PC-3 (cell line): ENCODE measurements at regions not wholly inside any gene's neighbourhood (a gene's known extent, or its start where the extent isn't known, plus 50 kb on each side); places are given as distances from the start of the nearest gene placed in this dataset.
"Not testable (repeated sequence)": the region's sequence is repeated elsewhere in the genome, so short reads cannot be mapped to it uniquely, and the experiment has no call there.

Source experiments
- ATAC-seq: fragments of 200-7000 bp; cut with Tn5 transposase; 2 replicates; pipeline ENCODE4 v1.9.1; 2020; ENCODE audit warnings: mild to moderate bottlenecking, moderate library complexity
- BruUV-seq: library from RNA; stranded (reverse); fragments of 400-500 nt; replicated peaks from 2 replicates; lab custom pipeline; 2021; lab: Mats Ljungman, UMichigan
- CTCF ChIA-PET: fragments of 300-600 bp; sonication (Branson Sonifier 250); formaldehyde crosslinking; loops from one replicate; lab custom pipeline; 2022; ENCODE audit warnings: antibody characterized with exemption; lab: Charles Lee
- POLR2A ChIA-PET: fragments of 300-600 bp; sonication (Branson Sonifier 250); formaldehyde crosslinking; loops from one replicate; lab custom pipeline; 2022; ENCODE audit warnings: antibody characterized with exemption; ENCODE audit not compliant: unreplicated experiment; lab: Charles Lee
- DNase-seq: peaks from one replicate; pipeline ENCODE4 v3.0.0-alpha.2; 2015
- H2AFZ ChIP-seq: fragments of 300-600 bp; sonication (generic); 2 replicates; pipeline ENCODE4 v1.6.0; 2016; ENCODE audit warnings: antibody characterized with exemption, low read length
- H3F3A ChIP-seq: fragments of 300-600 bp; sonication (generic); one replicate; pipeline ENCODE4 v1.6.0; 2017; ENCODE audit warnings: antibody characterized with exemption, low read length, control low read depth, mild to moderate bottlenecking; ENCODE audit not compliant: unreplicated experiment
- H3K27ac ChIP-seq: fragments of 300-600 bp; sonication (generic); 2 replicates; pipeline ENCODE4 v1.5.1; 2016; ENCODE audit warnings: mild to moderate bottlenecking, low read length
- H3K27me3 ChIP-seq: fragments of 300-600 bp; sonication (generic); 2 replicates; pipeline ENCODE4 v1.6.1; 2016; ENCODE audit warnings: low read length, mixed read lengths
- H3K36me3 ChIP-seq: fragments of 300-600 bp; sonication (generic); 2 replicates; pipeline ENCODE4 v1.6.1; 2016; ENCODE audit warnings: low read depth, mixed run types, low read length, mixed read lengths
- H3K4me1 ChIP-seq: fragments of 300-600 bp; sonication (generic); 2 replicates; pipeline ENCODE4 v1.5.1; 2016; ENCODE audit warnings: low read length; ENCODE audit not compliant: insufficient read depth
- H3K4me2 ChIP-seq: fragments of 300-600 bp; sonication (generic); 2 replicates; pipeline ENCODE4 v1.6.0; 2016; ENCODE audit warnings: low read length
- H3K4me3 ChIP-seq: fragments of 300-600 bp; sonication (generic); 2 replicates; pipeline ENCODE4 v1.5.1; 2016; ENCODE audit warnings: mild to moderate bottlenecking, low read length, mixed read lengths
- H3K79me2 ChIP-seq: fragments of 300-600 bp; sonication (generic); 2 replicates; pipeline ENCODE4 v1.6.1; 2017; ENCODE audit warnings: low read length, mixed read lengths
- H3K9ac ChIP-seq: fragments of 300-600 bp; sonication (generic); 2 replicates; pipeline ENCODE4 v1.6.0; 2016; ENCODE audit warnings: mild to moderate bottlenecking, low read length
- H3K9me2 ChIP-seq: fragments of 300-600 bp; sonication (generic); replicated peaks from 2 replicates; pipeline ENCODE4 v1.6.1; 2016; ENCODE audit warnings: mixed run types, low read length, mixed read lengths
- H3K9me3 ChIP-seq: fragments of 300-600 bp; sonication (generic); 2 replicates; pipeline ENCODE4 v1.6.1; 2016; ENCODE audit warnings: low read length, mixed read lengths
- H4K20me1 ChIP-seq: fragments of 300-600 bp; sonication (generic); 2 replicates; pipeline ENCODE4 v1.6.1; 2016; ENCODE audit warnings: low read length, mixed read lengths
- EZH2 ChIP-seq: fragments of 300-600 bp; sonication (generic); IDR thresholded peaks from one replicate; pipeline ENCODE4 v1.6.1; 2017; ENCODE audit warnings: antibody characterized with exemption, mild to moderate bottlenecking, low read length; ENCODE audit not compliant: unreplicated experiment
- EZH2phosphoT487 ChIP-seq: fragments of 300-600 bp; sonication (generic); IDR thresholded peaks from 2 replicates; pipeline ENCODE4 v1.6.1; 2018; ENCODE audit warnings: mild to moderate bottlenecking, antibody characterized with exemption, low read length, borderline replicate concordance
- intact Hi-C: fragments of 100-400 bp; cut with micrococcal nuclease; formaldehyde crosslinking; loops from 2 replicates; pipeline ENCODE4 v1.9.0; 2023
- TF ChIP-seq, protein P1 (sequence below): fragments of 300-600 bp; sonication (generic); conservative IDR thresholded peaks from 2 replicates; pipeline ENCODE4 v1.5.1; 2017; ENCODE audit warnings: antibody characterized with exemption, low read depth, mild to moderate bottlenecking, low read length

DNA sequence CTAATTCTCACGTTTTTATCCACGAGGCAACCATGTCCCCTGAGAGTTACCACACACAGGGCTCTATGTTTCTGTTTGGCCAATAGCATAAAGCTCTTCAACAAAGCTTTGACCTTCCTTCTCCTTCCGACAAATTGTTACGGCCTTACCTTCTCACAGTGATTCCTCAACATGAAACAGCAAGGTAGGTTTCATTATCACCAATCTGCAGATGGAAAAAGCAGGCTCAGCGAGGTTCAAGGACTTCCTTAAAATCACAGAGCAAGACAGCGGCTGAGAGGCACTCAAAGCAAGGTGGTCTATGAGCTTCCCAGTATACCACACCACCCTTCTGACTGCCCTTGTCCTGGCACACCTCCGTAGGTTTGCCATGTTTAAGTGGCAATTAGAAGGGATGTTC lies 360.0 kb downstream of the CD83 start:
- Histone ChIP-seq H3K27ac (no peak overlapping the region), H3K4me2 (no peak overlapping the region), H3K9me2 (no peaks in the 10 kb centered on the region), H3K9ac (no peak overlapping the region), H3F3A (no peaks in the 10 kb centered on the region), H3K9me3 (no peaks in the 10 kb centered on the region), H4K20me1 (no peaks in the 10 kb centered on the region), H3K79me2 (no peaks in the 10 kb centered on the region), H3K4me1 (no peaks in the 10 kb centered on the region), H3K27me3 (no peaks in the 10 kb centered on the region), H2AFZ (no peak overlapping the region), H3K4me3 (no peak overlapping the region), H3K36me3 (no peaks in the 10 kb centered on the region)
- TF ChIP-seq, protein P1, sequence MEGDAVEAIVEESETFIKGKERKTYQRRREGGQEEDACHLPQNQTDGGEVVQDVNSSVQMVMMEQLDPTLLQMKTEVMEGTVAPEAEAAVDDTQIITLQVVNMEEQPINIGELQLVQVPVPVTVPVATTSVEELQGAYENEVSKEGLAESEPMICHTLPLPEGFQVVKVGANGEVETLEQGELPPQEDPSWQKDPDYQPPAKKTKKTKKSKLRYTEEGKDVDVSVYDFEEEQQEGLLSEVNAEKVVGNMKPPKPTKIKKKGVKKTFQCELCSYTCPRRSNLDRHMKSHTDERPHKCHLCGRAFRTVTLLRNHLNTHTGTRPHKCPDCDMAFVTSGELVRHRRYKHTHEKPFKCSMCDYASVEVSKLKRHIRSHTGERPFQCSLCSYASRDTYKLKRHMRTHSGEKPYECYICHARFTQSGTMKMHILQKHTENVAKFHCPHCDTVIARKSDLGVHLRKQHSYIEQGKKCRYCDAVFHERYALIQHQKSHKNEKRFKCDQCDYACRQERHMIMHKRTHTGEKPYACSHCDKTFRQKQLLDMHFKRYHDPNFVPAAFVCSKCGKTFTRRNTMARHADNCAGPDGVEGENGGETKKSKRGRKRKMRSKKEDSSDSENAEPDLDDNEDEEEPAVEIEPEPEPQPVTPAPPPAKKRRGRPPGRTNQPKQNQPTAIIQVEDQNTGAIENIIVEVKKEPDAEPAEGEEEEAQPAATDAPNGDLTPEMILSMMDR = no peak
- no peak for TF ChIP-seq EZH2phosphoT487
- TF ChIP-seq EZH2 = no peak
- DNase-seq (no peak), ATAC-seq (no peak)
- BruUV-seq = no TSS peak
- intact Hi-C loops = no loop called here
- ChIA-PET POLR2A (no interaction called here), CTCF (no interaction called here)

DNA sequence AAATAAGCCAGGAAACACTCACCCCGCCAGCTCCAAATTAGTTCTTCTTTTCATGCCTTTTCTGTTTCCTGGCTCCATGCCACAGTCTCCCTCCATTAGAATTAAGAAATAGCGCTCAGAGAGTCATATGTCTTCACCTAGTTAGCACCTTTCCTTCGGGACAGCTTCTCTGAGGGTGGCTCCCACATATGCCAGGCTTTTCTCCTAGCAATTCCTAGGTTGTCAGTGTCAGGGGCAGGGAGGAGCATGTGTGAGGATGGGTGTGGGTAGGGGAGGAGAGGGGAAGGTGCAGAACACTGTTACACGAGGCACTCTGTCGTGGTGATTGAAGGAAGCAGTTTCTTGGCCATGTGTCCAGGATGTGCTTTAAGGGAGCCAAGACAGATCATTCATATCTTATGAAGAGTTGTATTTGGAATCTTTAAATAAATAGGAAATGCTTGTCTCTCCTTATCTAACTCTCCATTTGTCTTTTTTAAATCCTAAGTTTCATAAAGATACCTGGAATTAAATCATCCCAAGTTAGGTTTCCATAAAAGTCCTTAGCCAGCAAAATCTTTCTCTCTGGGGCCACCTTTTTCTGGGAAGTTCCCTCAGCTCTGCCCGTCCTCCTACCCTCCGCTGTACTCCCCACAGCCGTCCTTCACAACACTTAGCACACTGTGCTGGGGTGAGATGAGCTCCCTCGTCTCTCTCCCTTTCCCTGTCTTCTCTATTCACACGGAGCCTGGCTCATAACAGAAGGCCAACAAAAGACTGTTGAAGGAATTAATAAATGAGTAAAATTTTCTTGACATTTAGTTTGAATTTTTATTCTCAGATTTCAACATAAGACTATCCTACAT lies 361.0 kb downstream of the CD83 start:
- POLR2A ChIA-PET = no interaction called here
- Histone ChIP-seq H3K79me2 (no peaks in the 10 kb centered on the region), H3K9ac (no peak overlapping the region), H3F3A (no peaks in the 10 kb centered on the region), H4K20me1 (no peaks in the 10 kb centered on the region), H2AFZ (no peak overlapping the region), H3K4me1 (no peaks in the 10 kb centered on the region), H3K36me3 (no peaks in the 10 kb centered on the region), H3K9me2 (no peaks in the 10 kb centered on the region), H3K27ac (no peak overlapping the region), H3K9me3 (no peaks in the 10 kb centered on the region), H3K27me3 (no peaks in the 10 kb centered on the region), H3K4me2 (no peak overlapping the region), H3K4me3 (no peak overlapping the region)
- CTCF ChIA-PET = no interaction called here
- intact Hi-C loops = no loop called here
- DNase-seq = no peak
- BruUV-seq = no TSS peak
- ATAC-seq = no peak
- TF ChIP-seq EZH2 = no peak
- TF ChIP-seq, protein P1 = no peak

DNA sequence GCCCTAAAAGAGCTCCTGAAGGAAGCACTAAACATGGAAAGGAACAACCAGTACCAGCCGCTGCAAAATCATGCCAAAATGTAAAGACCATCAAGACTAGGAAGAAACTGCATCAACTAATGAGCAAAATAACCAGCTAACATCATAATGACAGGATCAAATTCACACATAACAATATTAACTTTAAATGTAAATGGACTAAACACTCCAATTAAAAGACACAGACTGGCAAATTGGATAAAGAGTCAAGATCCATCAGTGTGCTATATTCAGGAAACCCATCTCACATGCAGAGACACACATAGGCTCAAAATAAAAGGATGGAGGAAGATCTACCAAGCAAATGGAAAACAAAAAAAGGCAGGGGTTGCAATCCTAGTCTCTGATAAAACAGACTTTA lies 364.4 kb downstream of the CD83 start:
- H3K79me2 ChIP-seq, intact Hi-C loops, H3K4me1 ChIP-seq, H3K36me3 ChIP-seq, CTCF ChIA-PET, POLR2A ChIA-PET, H4K20me1 ChIP-seq, BruUV-seq, H3K27ac ChIP-seq, H2AFZ ChIP-seq, H3K4me3 ChIP-seq, H3K9me2 ChIP-seq, ATAC-seq, H3F3A ChIP-seq, H3K9me3 ChIP-seq, H3K27me3 ChIP-seq, H3K4me2 ChIP-seq, H3K9ac ChIP-seq, DNase-seq: not testable (repeated sequence)
